ENCODE measurements at regions not wholly inside any gene's neighbourhood (a gene's known extent, or its start where the extent isn't known, plus 50 kb on each side); places are given as distances from the start of the nearest gene placed in this dataset.
"Not testable (repeated sequence)": the region's sequence is repeated elsewhere in the genome, so short reads cannot be mapped to it uniquely, and the experiment has no call there.

DNA sequence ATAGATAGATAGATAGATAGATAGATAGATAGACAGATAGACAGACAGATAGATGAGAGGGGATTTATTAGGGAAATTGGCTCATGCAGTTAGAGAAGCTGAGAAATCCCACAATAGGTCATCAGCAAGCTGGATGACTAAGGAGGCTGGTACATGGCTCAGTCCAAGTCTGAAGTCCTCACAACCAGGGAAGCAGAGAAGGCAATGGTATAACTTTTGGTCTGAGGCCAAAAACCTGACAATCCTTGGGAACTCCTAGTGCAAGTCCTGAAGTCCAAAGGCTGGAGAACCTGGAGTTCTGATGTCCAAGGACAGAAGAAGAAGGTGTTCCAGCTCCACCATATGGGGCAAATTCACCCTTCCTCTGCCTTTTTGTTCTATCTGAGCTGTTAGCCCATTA, 517.6 kb upstream of the ATP2B1 start:
- TF ChIP-seq POLR2A (IDR thresholded peaks at IDR 0.05) (no peak), EP300 (IDR thresholded peaks at IDR 0.05) (no peak), POLR2AphosphoS5 (IDR thresholded peaks at IDR 0.05) (no peak)
- TF ChIP-seq, protein P1, sequence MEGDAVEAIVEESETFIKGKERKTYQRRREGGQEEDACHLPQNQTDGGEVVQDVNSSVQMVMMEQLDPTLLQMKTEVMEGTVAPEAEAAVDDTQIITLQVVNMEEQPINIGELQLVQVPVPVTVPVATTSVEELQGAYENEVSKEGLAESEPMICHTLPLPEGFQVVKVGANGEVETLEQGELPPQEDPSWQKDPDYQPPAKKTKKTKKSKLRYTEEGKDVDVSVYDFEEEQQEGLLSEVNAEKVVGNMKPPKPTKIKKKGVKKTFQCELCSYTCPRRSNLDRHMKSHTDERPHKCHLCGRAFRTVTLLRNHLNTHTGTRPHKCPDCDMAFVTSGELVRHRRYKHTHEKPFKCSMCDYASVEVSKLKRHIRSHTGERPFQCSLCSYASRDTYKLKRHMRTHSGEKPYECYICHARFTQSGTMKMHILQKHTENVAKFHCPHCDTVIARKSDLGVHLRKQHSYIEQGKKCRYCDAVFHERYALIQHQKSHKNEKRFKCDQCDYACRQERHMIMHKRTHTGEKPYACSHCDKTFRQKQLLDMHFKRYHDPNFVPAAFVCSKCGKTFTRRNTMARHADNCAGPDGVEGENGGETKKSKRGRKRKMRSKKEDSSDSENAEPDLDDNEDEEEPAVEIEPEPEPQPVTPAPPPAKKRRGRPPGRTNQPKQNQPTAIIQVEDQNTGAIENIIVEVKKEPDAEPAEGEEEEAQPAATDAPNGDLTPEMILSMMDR (IDR thresholded peaks at IDR 0.05): no peak
- Histone ChIP-seq H3K4me3 (no peak overlapping the region), H3K9me3 (no peaks in the 10 kb centered on the region), H3K4me1 (no peaks in the 10 kb centered on the region), H3K27me3 (no peaks in the 10 kb centered on the region), H3K27ac (no peak overlapping the region), H3K36me3 (no peaks in the 10 kb centered on the region)
- no peak for DNase-seq
- intact Hi-C loops (cut with DNase I): no loop called here

DNA sequence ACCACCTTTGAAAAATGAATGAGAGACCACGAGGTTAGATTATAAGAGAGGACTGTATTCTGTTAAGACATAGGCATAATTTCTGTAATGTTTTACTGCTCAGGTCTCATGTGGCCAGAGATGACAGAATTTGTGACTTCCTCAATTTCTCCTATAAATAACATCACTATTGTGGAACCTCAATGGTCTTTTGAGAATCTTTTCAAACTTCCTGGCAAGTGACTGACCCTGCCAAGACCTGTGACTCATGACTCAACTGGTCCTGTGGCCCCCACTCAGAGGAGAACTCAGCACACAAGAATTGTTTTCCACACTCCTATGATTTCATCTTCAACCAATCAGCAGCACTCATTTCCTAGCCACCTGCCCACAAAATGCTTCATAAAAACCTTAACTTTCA, 508.2 kb upstream of the ATP2B1 start:
- H3K4me3 ChIP-seq: no peak overlapping the region
- H3K27ac ChIP-seq: no peak overlapping the region
- no peaks in the 10 kb centered on the region for H3K4me1 ChIP-seq
- H3K9me3 ChIP-seq: no peaks in the 10 kb centered on the region
- H3K27me3 ChIP-seq: no peaks in the 10 kb centered on the region
- no peaks in the 10 kb centered on the region for H3K36me3 ChIP-seq
- intact Hi-C loops (cut with DNase I): no loop called here
- 31 to 44% methylated on average over 1 of the region's 1 CpG for WGBS, 2 donors
- no peak for DNase-seq
- TF ChIP-seq EP300 (IDR thresholded peaks at IDR 0.05) (no peak), POLR2A (IDR thresholded peaks at IDR 0.05) (no peak), POLR2AphosphoS5 (IDR thresholded peaks at IDR 0.05) (no peak)
- TF ChIP-seq, protein P1 (IDR thresholded peaks at IDR 0.05): no peak

DNA sequence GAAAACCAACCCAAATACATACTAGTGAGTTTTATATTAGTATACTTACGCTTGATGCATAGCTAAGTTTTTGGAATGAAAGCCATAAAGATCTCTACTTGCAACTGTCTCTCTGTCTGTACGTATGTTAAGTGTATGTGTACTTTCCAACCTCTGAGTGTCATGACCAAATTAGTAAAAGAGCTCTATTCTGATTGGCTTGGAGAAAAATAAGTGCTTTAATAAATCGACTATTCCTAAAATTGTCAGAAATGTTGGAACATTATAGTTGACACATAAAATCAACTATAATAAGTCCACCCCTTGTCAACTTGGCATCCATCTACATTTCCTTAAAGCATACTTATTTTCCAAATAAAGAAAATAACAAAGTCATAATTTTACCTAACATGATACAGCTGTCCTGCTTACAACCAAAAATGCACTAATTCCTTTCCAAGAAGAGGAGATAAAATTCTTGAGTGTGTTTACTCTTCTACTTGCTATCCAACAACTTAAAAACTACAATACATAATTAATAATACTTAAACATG, 507.4 kb upstream of the ATP2B1 start:
- intact Hi-C loops (cut with DNase I): no loop called here
- 53 to 56% methylated on average over 3 of the region's 3 CpGs for WGBS, 2 donors

GRCh38 chr12:90211017-90211416, 502.4 kb upstream of the ATP2B1 start:
- intact Hi-C loops (cut with DNase I): no loop called here
- Histone ChIP-seq H3K4me3 (no peak overlapping the region), H3K27ac (no peak overlapping the region), H3K4me1 (no peaks in the 10 kb centered on the region), H3K36me3 (no peaks in the 10 kb centered on the region), H3K9me3 (peaks cover 0 to 4% (median 0%) of the 10 kb centered on the region in 4 donors), H3K27me3 (no peaks in the 10 kb centered on the region)
- DNase-seq: no peak
- WGBS, 2 donors: 30 to 63% methylated on average over 1 of the region's 1 CpG
- no peak for TF ChIP-seq EP300 (IDR thresholded peaks at IDR 0.05)
- TF ChIP-seq, protein P1 (IDR thresholded peaks at IDR 0.05): no peak
- TF ChIP-seq POLR2A (IDR thresholded peaks at IDR 0.05): no peak
- no peak for TF ChIP-seq POLR2AphosphoS5 (IDR thresholded peaks at IDR 0.05)

More for the DNA sequence above, 507.4 kb upstream of the ATP2B1 start:
- Histone ChIP-seq H3K4me3 (no peak overlapping the region), H3K9me3 (no peaks in the 10 kb centered on the region), H3K27ac (no peak overlapping the region), H3K4me1 (no peaks in the 10 kb centered on the region), H3K27me3 (no peaks in the 10 kb centered on the region), H3K36me3 (no peaks in the 10 kb centered on the region)
- no peak for DNase-seq
- TF ChIP-seq POLR2A (IDR thresholded peaks at IDR 0.05) (no peak), EP300 (IDR thresholded peaks at IDR 0.05) (no peak), POLR2AphosphoS5 (IDR thresholded peaks at IDR 0.05) (no peak)
- TF ChIP-seq, protein P1 (IDR thresholded peaks at IDR 0.05): no peak

DNA sequence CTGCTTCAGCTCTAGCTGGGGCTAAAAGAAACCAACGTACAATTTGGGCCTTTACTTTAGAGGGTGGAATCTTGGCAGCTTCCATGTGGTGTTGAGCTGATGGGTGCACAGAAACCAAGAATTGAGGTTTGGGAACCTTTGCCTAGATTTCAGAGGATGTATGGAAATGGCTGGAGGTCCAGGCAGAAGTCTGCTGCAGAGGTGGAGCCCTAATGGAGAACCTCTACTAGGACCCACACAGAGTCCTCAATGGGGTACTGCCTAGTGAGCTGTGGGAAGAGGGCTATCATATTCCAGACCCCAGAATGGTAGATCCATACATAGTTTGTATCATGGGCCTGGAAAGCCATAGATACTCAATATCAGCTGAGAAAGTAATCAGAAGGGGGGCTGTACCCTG, 500.4 kb upstream of the ATP2B1 start:
- H3K9me3 ChIP-seq: peaks cover 0 to 4% (median 0%) of the 10 kb centered on the region in 4 donors
- H3K36me3 ChIP-seq: no peaks in the 10 kb centered on the region
- H3K4me3 ChIP-seq: no peak overlapping the region
- no peaks in the 10 kb centered on the region for H3K4me1 ChIP-seq
- no peak for DNase-seq
- intact Hi-C loops (cut with DNase I): no loop called here
- no peaks in the 10 kb centered on the region for H3K27me3 ChIP-seq
- WGBS, 2 donors: 85 to 87% methylated on average over 1 of the region's 1 CpG
- no peak overlapping the region for H3K27ac ChIP-seq
- TF ChIP-seq, protein P1 (IDR thresholded peaks at IDR 0.05): no peak
- TF ChIP-seq EP300 (IDR thresholded peaks at IDR 0.05): no peak
- no peak for TF ChIP-seq POLR2A (IDR thresholded peaks at IDR 0.05)
- TF ChIP-seq POLR2AphosphoS5 (IDR thresholded peaks at IDR 0.05): no peak

DNA sequence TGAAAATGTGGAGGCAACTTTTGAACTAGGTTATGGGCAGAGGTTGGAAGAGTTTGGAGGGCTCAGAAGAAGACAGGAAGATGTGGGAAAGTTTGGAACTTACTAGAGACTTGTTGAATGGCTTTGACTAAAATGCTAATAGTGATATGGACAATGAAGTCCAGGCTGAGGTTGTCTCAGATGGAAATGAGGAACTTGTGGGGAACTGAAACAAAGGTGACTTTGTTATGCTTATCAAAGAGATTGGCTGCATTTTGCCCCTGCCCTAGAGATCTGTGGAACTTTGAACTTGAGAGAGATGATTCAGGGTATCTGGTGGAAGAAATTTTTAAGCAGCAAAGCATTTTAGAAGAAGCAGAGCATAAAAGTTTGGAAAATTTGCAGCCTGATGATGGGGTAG, 499.7 kb upstream of the ATP2B1 start:
- H3K27me3 ChIP-seq; DNase-seq; H3K36me3 ChIP-seq; H3K9me3 ChIP-seq; intact Hi-C loops (cut with DNase I); H3K4me1 ChIP-seq; H3K4me3 ChIP-seq; H3K27ac ChIP-seq: not testable (repeated sequence)

All from sigmoid colon (tissue), 6 donors.